GM12878 (cell line): ENCODE measurements at regions not wholly inside any gene's neighbourhood (a gene's known extent, or its start where the extent isn't known, plus 50 kb on each side); places are given as distances from the start of the nearest gene placed in this dataset.

ENCODE experiments used
- ATAC-seq: fragments of 200-7000 bp; cut with Tn5 transposase; 3 replicates; pipeline ENCODE4 v1.9.1; 2020; ENCODE audit warnings: mild to moderate bottlenecking, moderate library complexity
- BruUV-seq: library from RNA; stranded (reverse); fragments of 400-500 nt; replicated peaks from 2 replicates; lab custom pipeline; 2021; lab: Mats Ljungman, UMichigan
- CTCF ChIA-PET: fragments of 300-600 bp; sonication (Branson Sonifier 250); formaldehyde crosslinking; extraction: SDS; loops from one replicate; lab custom pipeline; 2021; ENCODE audit warnings: inconsistent platforms; lab: Yijun Ruan, JAX
- POLR2A ChIA-PET: fragments of 350-600 bp; formaldehyde crosslinking; extraction: SDS; loops from one replicate; lab custom pipeline; 2021; ENCODE audit warnings: inconsistent platforms; lab: Charles Lee
- RAD21 ChIA-PET: fragments of 300-600 bp; sonication (Branson Sonifier 250); formaldehyde crosslinking; loops from one replicate; lab custom pipeline; 2023; ENCODE audit warnings: antibody characterized with exemption; ENCODE audit not compliant: unreplicated experiment; lab: Charles Lee
- SMC1A ChIA-PET: fragments of 300-600 bp; sonication (Branson Sonifier 250); formaldehyde crosslinking; loops from one replicate; lab custom pipeline; 2023; ENCODE audit not compliant: unreplicated experiment, uncharacterized antibody; lab: Charles Lee
- DNase-seq: peaks from one replicate; pipeline ENCODE4 v3.0.0-alpha.2; 2011; ENCODE audit warnings: low read depth, low spot score
- FAIRE-seq: peaks from 3 replicates; lab custom pipeline; 2011; peaks lifted over from hg19 to GRCh38; lab: Jason Lieb, UNC
- H2AFZ ChIP-seq: 2 replicates; pipeline ENCODE4 v1.6.0; 2011; ENCODE audit warnings: low read depth, low read length, control low read depth; ENCODE audit not compliant: control insufficient read depth
- H3K27ac ChIP-seq: 2 replicates; pipeline ENCODE4 v1.5.1; 2011; ENCODE audit warnings: control low read depth; ENCODE audit not compliant: control insufficient read depth, insufficient read depth
- H3K27me3 ChIP-seq, 2 experiments: replicated peaks in 1 of 2; 2 replicates each; pipeline versions ENCODE4 v1.6.0 to v1.6.1; 2011; ENCODE audit warnings: low read length in 1 of 2; ENCODE audit not compliant: control insufficient read depth in 2 of 2, insufficient read depth in 2 of 2
- H3K36me3 ChIP-seq, 2 experiments: 2 replicates each; pipeline ENCODE4 v1.5.1; 2011; ENCODE audit warnings: low read length in 1 of 2; ENCODE audit not compliant: control insufficient read depth in 2 of 2, insufficient read depth in 2 of 2
- H3K4me1 ChIP-seq: 2 replicates; pipeline ENCODE4 v1.6.1; 2011; ENCODE audit warnings: mild to moderate bottlenecking, low read length, moderate library complexity, mixed read lengths; ENCODE audit not compliant: control insufficient read depth, insufficient read depth
- H3K4me2 ChIP-seq: 2 replicates; pipeline ENCODE4 v1.6.0; 2011; ENCODE audit warnings: control low read depth; ENCODE audit not compliant: control insufficient read depth, insufficient read depth
- H3K4me3 ChIP-seq: fragments of 200-600 bp; sonication (generic); 2 replicates; pipeline ENCODE4 v1.5.1; 2016
- H3K79me2 ChIP-seq: 2 replicates; pipeline ENCODE4 v1.6.0; 2011; ENCODE audit warnings: low read length; ENCODE audit not compliant: control insufficient read depth, insufficient read depth
- H3K9ac ChIP-seq: 2 replicates; pipeline ENCODE4 v1.8.0; 2011; ENCODE audit warnings: low read length, control low read depth, mixed read lengths; ENCODE audit not compliant: control insufficient read depth, insufficient read depth
- H3K9me3 ChIP-seq: replicated peaks from 3 replicates; pipeline ENCODE4 v1.5.1; 2011; ENCODE audit warnings: mild to moderate bottlenecking, low read length; ENCODE audit not compliant: control insufficient read depth, insufficient read depth
- H4K20me1 ChIP-seq: 2 replicates; pipeline ENCODE4 v1.6.0; 2011; ENCODE audit not compliant: control insufficient read depth, insufficient read depth
- BRCA1 ChIP-seq: IDR thresholded peaks from 2 replicates; pipeline ENCODE4 v1.6.1; 2011; ENCODE audit warnings: low read depth, low read length, improper control_type of control experiment
- EP300 ChIP-seq, 2 experiments: fragments of 150-350 bp in 1 of 2; IDR thresholded peaks; 2 replicates each; pipeline ENCODE4 v1.6.1; 2011 to 2012; ENCODE audit warnings: low read depth in 2 of 2, low read length in 2 of 2, borderline replicate concordance in 1 of 2, improper control_type of control experiment in 1 of 2, inconsistent platforms in 1 of 2; ENCODE audit not compliant: control insufficient read depth in 1 of 2
- ETV6 ChIP-seq, 2 experiments: fragments of 450-650 bp in 1 of 2; IDR thresholded peaks in 1 of 2; conservative IDR thresholded peaks in 1 of 2; 2 replicates each; pipeline ENCODE4 v1.6.1; 2014; ENCODE audit warnings: antibody characterized with exemption in 1 of 2, borderline replicate concordance in 1 of 2, low read depth in 1 of 2, mild to moderate bottlenecking in 1 of 2, moderate library complexity in 1 of 2
- HDAC2 ChIP-seq: fragments of 200-600 bp; sonication (generic); IDR thresholded peaks from 2 replicates; pipeline ENCODE4 v1.6.1; 2017
- JUND ChIP-seq: IDR thresholded peaks from 2 replicates; pipeline ENCODE4 v1.6.1; 2012; ENCODE audit warnings: low read depth, mild to moderate bottlenecking, low read length, improper control_type of control experiment, moderate library complexity
- PML ChIP-seq: IDR thresholded peaks from 2 replicates; pipeline ENCODE4 v1.6.1; 2012; ENCODE audit warnings: low read length, inconsistent platforms
- STAT1 ChIP-seq: fragments of 450-650 bp; conservative IDR thresholded peaks from 2 replicates; pipeline ENCODE4 v1.6.1; 2014; ENCODE audit warnings: antibody characterized with exemption, mild to moderate bottlenecking
- WGBS: methylation state at CpG from one replicate; pipeline ENCODE4 v1.1.6; 2016; ENCODE audit warnings: low lambda C conversion rate; ENCODE audit not compliant: insufficient replicate concordance, insufficient coverage; ENCODE audit errors: missing lambda C conversion rate; 5-methylcytosine and 5-hydroxymethylcytosine counted together
- in situ Hi-C: fragments of 300-500 bp; cut with MboI; formaldehyde crosslinking; loops from 9 replicates; pipeline ENCODE4 v1.14.3; 2018; ENCODE audit warnings: mixed read lengths
- intact Hi-C: fragments of 100-400 bp; cut with micrococcal nuclease; formaldehyde crosslinking; loops from one replicate; pipeline ENCODE4 v1.14.2; 2022; ENCODE audit not compliant: unreplicated experiment
- TF ChIP-seq, protein P1 (sequence below): IDR thresholded peaks from 2 replicates; pipeline ENCODE4 v1.6.1; 2011; ENCODE audit warnings: borderline replicate concordance, low read depth, mild to moderate bottlenecking, moderate library complexity, mixed read lengths, low read length; ENCODE audit not compliant: insufficient read depth; ENCODE audit errors: extremely low read length
- TF ChIP-seq, protein P2 (sequence below): fragments of 450-650 bp; IDR thresholded peaks from 2 replicates; pipeline ENCODE4 v1.6.1; 2018; ENCODE audit warnings: borderline replicate concordance, mild to moderate bottlenecking; ENCODE audit not compliant: partially characterized antibody

DNA sequence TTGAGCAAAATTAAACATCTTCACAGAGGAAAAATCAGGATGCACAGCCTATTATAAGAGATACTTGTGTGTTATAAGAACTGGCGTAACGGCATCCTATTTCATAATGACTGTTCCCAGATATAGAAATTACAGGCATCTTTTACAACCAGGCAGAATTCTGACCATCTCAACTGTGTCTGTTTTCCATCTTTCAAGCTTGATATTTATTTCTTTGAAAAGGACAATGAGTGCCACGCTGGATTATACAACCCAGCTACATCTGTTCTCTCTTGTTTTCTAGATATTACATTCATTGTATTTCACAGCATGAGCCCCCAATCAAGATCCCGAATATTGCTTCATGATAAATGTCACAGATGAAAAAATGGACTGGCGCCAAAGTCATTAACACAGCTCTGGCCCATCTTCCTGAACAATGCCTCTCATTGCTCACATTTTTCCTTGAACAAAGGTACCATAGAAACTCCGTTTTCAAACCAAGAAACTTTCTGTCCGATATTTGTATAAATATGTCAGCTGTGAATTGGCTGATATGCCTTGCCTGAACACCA lies 420.6 kb downstream of the TBL1XR1 start:
- Histone ChIP-seq H4K20me1 (no peaks in the 10 kb centered on the region), H3K4me2 (no peak overlapping the region), H3K27ac (no peak overlapping the region), H3K9me3 (no peaks in the 10 kb centered on the region), H3K9ac (no peak overlapping the region), H3K4me1 (no peaks in the 10 kb centered on the region), H3K4me3 (no peak overlapping the region), H3K79me2 (no peaks in the 10 kb centered on the region), H3K27me3 (no peaks in the 10 kb centered on the region), H2AFZ (no peak overlapping the region), H3K36me3 (no peaks in the 10 kb centered on the region)
- no peak for FAIRE-seq
- intact Hi-C loops: no loop called here
- no peak for TF ChIP-seq STAT1
- no peak for TF ChIP-seq BRCA1
- TF ChIP-seq HDAC2: no peak
- TF ChIP-seq, protein P1, sequence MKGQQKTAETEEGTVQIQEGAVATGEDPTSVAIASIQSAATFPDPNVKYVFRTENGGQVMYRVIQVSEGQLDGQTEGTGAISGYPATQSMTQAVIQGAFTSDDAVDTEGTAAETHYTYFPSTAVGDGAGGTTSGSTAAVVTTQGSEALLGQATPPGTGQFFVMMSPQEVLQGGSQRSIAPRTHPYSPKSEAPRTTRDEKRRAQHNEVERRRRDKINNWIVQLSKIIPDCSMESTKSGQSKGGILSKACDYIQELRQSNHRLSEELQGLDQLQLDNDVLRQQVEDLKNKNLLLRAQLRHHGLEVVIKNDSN: no peak
- TF ChIP-seq JUND: no peak
- TF ChIP-seq, protein P2, sequence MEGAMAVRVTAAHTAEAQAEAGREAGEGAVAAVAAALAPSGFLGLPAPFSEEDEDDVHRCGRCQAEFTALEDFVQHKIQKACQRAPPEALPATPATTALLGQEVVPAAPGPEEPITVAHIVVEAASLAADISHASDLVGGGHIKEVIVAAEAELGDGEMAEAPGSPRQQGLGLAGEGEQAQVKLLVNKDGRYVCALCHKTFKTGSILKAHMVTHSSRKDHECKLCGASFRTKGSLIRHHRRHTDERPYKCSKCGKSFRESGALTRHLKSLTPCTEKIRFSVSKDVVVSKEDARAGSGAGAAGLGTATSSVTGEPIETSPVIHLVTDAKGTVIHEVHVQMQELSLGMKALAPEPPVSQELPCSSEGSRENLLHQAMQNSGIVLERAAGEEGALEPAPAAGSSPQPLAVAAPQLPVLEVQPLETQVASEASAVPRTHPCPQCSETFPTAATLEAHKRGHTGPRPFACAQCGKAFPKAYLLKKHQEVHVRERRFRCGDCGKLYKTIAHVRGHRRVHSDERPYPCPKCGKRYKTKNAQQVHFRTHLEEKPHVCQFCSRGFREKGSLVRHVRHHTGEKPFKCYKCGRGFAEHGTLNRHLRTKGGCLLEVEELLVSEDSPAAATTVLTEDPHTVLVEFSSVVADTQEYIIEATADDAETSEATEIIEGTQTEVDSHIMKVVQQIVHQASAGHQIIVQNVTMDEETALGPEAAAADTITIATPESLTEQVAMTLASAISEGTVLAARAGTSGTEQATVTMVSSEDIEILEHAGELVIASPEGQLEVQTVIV: no peak
- TF ChIP-seq EP300 (IDR thresholded peaks at IDR 0.05; ENCODE audit: borderline replicate concordance in 1 of 2, control insufficient read depth in 1 of 2, low read depth in 2 of 2, low read length in 2 of 2): no peak
- no peak for TF ChIP-seq PML
- no peak for TF ChIP-seq ETV6 (conservative IDR thresholded peaks at IDR 0.05 in 1 of 2, IDR thresholded peaks at IDR 0.05 in 1 of 2; ENCODE audit: borderline replicate concordance in 1 of 2, low read depth in 1 of 2)
- ATAC-seq: no peak
- in situ Hi-C loops: no loop called here
- CTCF ChIA-PET: no interaction called here
- RAD21 ChIA-PET: no interaction called here
- WGBS: 13% methylated on average over 7 of the region's 7 CpGs
- BruUV-seq: no TSS peak
- no peak for DNase-seq
- SMC1A ChIA-PET: no interaction called here
- POLR2A ChIA-PET: no interaction called here
